Retina (tissue), 1 donor: ENCODE measurements at regions not wholly inside any gene's neighbourhood (a gene's known extent, or its start where the extent isn't known, plus 50 kb on each side); places are given as distances from the start of the nearest gene placed in this dataset.

Experiments used
- DNase-seq: peaks from one replicate; pipeline ENCODE4 v3.0.0-alpha.2; 2016

DNA sequence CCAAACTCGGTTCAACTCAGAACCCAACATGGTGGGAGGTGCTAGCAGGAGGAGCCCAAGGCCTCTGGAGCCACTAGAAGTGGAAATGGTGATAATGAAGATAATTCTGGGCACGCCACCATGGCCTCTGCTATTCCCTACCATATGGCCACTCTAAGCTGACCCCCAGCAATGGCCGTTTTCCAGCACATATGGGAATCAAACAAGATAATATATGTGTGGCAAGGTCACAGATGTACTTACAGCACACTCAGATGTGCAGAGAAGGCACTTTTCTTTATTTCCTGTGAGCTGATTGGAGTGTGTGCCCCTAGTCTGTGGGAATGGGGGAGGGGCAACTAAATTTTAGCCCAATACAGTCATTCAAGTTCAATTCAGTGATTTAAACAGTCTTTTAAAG lies 153.4 kb upstream of the LRFN2 start:
- DNase-seq = no peak

DNA sequence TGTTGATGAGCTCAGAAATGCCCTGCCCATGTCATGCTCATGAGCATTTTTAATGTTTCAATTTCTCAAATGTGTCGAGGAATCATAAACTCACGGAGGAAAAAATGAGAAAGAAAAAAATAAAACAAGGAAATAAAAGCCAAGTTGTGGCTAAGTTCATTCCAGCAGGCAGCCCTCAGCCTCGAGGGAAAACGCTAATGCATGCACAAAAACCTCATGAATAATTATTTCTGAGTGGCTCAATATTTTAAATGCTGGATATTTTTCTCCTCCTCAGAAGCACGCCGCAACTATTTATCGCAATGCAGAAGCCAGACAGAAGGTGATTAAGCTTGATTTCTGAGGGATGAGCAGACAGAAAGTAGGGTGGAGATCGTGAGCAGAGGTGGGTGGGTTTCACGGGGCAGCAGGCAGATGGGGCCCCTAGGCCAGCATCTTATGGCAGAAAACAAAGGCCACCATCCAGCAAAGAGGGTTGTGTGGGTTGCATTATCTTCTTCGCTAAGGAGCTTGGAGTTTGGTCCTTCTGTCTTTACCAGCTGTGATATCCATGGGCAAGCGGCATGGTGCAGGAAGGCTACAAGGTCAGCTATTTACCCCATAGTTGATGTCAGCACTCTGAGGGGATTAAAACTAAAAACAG lies 151.5 kb upstream of the LRFN2 start:
- no peak for DNase-seq

- DNase-seq = no peak
These were observed 148.4 kb upstream of the LRFN2 start for GRCh38 chr6:40735521-40735920.

DNA sequence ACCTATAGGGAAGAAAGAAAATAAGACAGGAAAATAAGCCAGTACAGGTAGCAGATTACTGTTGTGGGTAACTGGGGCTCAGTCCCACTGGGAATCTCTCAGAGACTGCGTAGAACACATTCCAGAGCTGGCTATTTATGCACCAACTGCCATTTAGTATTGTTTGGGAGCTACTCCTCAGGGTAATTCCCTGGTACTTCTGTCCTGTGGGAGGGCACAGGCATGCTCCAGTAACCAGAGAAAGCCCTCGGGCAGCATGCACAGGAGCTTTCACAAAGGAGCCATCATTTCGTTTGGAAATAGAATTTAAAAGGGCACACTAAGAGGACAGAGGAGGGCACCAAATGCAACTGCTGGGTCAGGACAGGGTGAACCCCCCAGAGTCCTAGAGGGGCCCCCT lies 148.0 kb upstream of the LRFN2 start:
- DNase-seq = no peak

DNA sequence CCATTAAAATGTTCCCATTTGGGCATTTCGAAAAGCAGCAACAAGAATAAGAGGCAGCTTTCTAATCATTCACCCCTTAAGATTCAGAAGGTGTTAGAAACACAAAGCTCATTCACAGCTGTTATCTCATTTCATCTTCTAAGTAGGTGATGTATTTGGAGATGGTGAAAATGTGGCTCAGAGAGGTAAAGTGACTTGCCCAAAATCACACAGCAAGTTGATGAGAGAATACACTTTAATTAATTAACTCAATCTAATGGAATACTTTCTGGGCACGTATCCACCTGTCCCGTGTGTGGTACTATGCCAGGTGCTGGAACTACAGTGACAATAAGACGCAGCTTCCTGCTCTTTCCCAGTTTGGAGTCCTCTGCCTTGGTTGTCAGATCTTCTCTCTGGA lies 147.4 kb upstream of the LRFN2 start:
- no peak for DNase-seq

DNA sequence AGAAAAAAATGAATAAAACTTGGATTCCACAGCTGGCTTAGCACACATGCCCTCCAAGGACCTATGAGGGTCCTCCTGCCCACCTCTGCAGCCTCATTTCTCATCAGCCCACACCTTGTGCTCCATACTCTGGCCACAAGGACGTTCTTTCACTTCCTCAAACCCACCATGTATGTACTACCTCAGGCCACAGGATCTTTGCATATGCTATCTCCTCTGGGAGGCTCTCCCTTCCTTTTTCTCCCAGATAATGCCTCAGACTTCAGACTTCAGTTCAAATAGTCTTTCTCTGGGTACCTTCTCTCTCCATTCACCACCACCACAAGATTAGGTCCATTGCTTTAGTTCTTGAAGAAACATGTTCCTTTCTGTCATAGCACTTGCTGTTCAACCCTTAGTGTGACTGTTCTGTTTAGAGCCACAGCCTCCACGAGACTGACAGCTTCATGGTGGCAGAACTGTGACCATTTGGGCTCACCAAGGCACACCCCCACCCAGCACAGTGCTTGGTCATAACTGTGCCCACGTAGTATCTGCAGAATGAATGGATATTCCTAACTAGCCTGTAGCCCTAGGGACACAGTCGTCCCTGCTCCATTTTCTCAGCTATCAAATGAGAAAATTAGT lies 146.7 kb upstream of the LRFN2 start:
- DNase-seq = no peak

DNA sequence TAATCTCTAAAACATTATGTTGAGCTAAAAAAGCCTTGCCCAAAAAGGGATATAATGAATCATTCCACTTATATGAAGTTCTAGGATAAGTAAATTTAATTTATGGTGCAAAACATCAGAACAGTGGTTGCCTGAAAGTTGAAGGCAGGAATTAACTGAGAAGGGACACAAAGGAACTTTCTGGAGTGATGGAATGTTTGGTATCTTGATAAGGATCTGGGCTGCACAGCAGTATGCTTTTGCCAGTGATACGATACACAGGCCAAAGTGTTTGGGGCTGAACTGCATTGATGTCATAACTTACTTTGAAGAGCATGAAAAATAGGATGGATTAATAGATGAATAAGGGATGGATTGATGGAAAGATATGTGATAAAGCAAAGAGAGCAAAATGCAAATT lies 146.1 kb upstream of the LRFN2 start:
- DNase-seq = no peak

DNA sequence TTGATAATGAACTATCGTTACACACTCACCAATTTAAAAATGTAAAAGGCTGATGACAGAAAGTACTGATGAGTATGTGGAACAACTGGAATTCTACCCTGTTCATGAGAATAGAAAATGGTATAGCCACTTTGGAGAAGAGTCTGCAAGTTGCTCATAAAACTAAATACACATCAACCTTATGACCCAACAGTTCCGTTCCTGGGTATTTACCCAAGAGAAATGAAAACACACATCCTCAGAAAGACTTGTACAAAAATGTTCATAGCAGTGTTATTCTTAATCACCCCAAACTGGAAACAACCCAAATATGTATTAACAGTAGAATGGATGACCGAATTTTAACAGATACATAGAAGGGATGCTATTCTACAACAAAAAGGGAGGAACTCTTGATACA lies 145.7 kb upstream of the LRFN2 start:
- no peak for DNase-seq

DNA sequence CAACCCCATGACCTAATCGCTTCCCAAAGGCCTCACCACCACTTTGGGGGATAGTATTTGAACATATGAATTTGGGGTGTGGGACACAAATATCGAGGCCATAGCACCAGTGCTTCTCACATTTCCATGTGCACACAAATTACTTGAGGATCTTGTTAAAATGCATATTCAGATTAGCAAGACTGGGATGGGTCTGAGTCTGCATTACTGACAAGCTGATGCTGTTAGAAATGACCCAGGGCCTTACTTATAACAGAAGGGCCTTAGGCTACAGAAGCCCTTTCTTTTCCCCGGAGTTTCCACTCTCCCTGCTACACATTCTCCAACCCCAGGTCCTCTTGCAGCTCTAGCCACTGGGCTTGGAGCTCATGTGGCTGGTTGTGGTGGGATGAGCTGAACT lies 141.5 kb upstream of the LRFN2 start:
- no peak for DNase-seq

DNA sequence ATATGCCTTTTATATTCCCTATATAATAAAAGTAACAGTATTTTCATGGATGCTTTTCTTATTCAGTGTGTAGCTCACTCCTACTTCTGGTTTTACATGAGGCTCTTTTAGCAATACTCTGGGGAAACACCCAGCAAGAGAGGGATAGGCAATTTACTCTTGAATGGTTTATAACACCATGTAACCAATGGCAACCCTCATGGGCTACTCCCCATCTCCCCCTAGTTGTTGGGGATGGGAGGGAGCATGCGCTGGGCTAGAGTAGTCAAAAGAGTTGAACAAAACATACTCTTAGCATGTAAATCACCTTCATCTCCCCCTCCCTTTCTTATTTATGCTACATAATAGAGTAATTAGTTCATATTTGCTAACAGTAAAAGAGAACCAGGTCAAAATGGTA lies 140.1 kb upstream of the LRFN2 start:
- DNase-seq = no peak

DNA sequence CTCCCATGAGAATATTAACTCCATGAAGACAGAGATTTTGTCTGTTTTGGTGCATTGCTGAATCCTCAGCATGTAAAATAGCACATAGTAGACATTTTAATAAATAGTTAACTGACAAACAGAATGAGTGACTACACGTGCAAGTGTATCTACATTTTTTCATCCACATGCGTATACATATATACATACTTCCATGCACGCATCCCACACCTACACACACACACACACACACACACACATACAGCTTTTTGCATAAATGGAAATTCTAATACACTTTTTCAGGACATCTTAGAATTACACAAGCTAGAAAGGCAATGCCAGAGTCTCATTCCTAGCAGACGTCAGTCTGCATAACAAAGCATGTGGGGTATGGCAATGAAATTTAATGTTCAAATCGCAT lies 139.7 kb upstream of the LRFN2 start:
- DNase-seq = no peak

GRCh38 chr6:40725390-40725789 lies 138.2 kb upstream of the LRFN2 start:
- no peak for DNase-seq

DNA sequence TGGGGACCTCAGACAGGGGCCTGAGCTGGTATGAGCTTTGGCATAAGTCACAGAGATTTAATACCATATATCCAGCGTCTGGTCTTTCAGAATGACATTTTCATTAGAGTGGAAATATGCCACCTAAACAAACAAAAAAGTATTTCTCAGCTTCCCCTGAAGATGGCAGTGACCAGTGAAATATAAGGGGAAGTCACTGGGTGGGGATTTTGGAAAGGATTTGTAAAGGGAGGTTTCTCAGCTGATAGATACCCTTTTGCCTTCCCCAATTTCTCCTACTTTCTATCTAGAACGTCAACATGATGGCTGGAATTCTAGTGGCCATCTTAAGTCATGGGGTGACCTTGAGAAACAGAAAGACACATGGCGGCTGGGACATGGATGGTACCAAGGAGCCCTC lies 137.7 kb upstream of the LRFN2 start:
- no peak for DNase-seq

DNA sequence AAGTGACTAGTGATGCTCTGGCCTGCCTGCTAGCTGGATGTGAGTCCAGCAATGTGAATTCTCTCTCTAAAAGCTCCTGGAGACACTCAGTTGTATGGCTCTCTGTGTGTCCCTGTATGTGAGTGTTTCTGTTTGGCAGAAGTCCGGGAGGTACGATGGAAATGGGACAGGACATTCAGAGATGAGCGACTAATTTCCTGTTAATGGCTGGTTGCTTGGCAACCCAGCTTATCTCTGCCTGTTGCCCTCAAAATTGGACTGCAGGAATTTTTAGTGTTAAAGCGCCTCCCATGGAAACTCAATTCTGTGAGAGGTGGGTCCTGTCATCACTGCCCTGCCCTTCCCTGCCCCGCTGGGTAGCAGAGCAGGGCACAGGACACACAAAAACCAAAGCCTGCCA lies 136.8 kb upstream of the LRFN2 start:
- DNase-seq = no peak

GRCh38 chr6:40722553-40723258 lies 135.5 kb upstream of the LRFN2 start:
- no peak for DNase-seq

- no peak for DNase-seq
These were observed 134.9 kb upstream of the LRFN2 start for GRCh38 chr6:40722091-40722490.

GRCh38 chr6:40721271-40721952 lies 134.2 kb upstream of the LRFN2 start:
- peak; percentile 83 for DNase-seq

DNA sequence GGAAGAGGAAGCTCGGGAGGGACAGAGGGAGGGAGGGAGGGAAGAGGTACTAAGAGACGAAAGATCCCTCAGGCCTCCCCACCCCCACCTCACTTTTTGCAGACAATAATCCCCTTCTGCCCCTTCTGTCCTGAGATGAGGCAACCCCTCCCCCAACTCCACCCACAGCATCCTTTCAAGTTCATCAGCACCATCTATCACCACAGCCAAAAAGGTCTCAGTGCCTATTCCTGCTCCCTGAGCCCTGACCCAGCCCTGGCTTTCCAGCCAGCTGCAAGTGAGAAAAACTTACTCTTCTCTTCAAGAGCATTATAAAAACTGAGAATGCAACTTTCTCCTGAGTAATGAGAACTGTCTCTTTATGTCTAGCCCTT lies 133.2 kb upstream of the LRFN2 start:
- no peak for DNase-seq

DNA sequence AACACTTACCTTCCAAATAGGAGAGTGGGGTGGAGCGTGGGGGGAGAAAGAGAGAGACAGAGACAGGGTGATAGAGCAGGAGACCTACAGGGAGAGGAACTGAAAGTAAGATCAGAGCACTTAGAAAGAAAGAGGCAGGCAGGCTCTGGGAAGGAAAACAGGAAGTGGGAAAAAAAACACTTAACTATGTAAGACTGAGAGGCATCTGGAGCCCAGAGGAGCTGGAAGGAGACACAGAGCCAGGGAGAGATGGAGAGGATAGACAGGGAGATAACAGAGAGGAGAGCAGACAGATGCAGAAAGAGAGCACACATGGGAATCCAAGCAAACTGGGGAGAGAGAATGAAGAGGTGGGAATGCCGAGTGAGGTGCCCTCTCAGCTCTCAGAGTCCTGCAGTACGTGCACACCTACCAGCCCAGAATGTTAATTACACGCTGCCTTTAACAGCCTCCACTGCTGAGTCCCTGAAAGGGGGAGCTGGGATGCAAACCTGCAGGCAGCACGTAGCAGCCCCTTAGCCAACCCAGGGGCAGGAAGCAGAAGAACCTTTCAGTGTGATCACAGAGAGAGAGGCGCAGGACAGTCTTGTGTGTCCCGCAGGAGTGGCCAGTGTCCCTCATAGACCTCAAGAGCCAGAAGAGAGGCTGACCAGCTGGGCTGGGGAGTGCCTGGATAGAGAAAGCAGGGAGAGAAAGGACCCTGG lies 132.7 kb upstream of the LRFN2 start:
- no peak for DNase-seq

DNA sequence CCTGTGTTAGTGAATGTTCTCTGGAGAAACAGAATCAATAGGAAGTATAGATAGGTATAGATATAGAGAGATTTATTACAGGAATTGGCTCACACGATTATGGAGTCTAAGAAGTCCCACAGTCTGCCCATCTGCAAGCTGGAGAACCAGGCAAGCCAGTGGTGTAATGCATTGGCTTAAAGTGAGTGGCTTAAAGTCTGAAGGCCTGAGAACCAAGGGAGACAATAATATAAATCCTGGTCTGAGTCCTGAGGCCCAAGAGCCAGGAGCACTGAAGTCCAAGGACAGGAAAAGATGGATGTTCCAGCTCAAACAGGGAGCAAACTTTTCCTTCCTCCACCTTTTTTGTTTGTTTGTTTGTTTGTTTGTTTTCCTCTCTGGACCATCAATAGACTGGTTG lies 131.2 kb upstream of the LRFN2 start:
- DNase-seq = no peak

DNA sequence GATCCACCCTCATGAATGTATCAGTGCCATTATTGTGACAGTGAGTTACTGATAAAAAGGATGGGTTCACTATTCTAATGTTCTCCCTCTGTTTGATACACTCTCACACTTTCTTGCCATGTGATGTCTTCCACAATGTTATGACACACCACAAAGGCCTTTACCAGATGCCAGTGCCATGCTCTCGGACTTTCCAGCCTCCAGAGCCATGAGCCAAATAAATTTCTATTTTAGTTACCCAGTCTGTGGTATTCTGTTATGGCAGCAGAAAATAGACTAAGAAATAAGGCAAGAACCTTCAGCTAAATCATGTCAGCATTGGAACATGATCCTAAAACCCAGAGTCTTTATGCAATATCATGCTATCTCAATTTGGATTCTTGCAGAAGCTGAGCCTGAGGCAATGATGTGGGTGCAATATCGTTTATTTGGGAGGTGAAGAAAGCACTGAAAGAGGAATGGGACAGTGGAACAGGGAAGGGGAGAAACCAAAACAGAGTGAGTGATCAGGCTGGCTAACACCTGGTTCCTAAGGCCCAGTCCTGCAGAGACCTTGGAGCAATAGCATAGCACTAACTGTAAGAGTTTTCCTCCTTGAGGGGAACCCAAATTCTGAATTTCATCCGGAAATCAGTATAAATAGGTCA lies 130.4 kb upstream of the LRFN2 start:
- no peak for DNase-seq

GRCh38 chr6:40715570-40716403 lies 128.6 kb upstream of the LRFN2 start:
- DNase-seq = peak; percentile 59
